KMS-11 (cell line): ENCODE measurements at regions not wholly inside any gene's neighbourhood (a gene's known extent, or its start where the extent isn't known, plus 50 kb on each side); places are given as distances from the start of the nearest gene placed in this dataset.

ENCODE experiments used
- H2AFZ ChIP-seq: fragments of 200-600 bp; sonication (generic); 2 replicates; pipeline ENCODE4 v1.6.1; 2016; ENCODE audit warnings: antibody characterized with exemption, mixed run types, low read depth
- H3K27ac ChIP-seq: fragments of 200-600 bp; sonication (generic); 2 replicates; pipeline ENCODE4 v1.6.1; 2016; ENCODE audit warnings: mild to moderate bottlenecking, mixed run types
- H3K27me3 ChIP-seq: fragments of 200-600 bp; sonication (generic); 2 replicates; pipeline ENCODE4 v1.6.1; 2017; ENCODE audit warnings: mild to moderate bottlenecking, low read depth, mixed run types, moderate library complexity; ENCODE audit not compliant: insufficient read depth
- H3K36me3 ChIP-seq: fragments of 200-600 bp; sonication (generic); 2 replicates; pipeline ENCODE4 v1.6.1; 2017; ENCODE audit warnings: mild to moderate bottlenecking, mixed run types; ENCODE audit not compliant: insufficient read depth
- H3K4me1 ChIP-seq: fragments of 200-600 bp; sonication (generic); 2 replicates; pipeline ENCODE4 v1.6.1; 2016; ENCODE audit warnings: mild to moderate bottlenecking, low read depth, mixed run types; ENCODE audit not compliant: poor library complexity, severe bottlenecking
- H3K4me2 ChIP-seq: fragments of 200-600 bp; sonication (generic); 2 replicates; pipeline ENCODE4 v1.7.0; 2016; ENCODE audit warnings: mild to moderate bottlenecking, mixed run types
- H3K4me3 ChIP-seq: fragments of 200-600 bp; sonication (generic); IDR thresholded peaks from 2 replicates; pipeline ENCODE4 v1.6.1; 2017; ENCODE audit warnings: low read depth, low read length, mixed read lengths; ENCODE audit not compliant: insufficient read depth
- H3K79me2 ChIP-seq: fragments of 200-600 bp; sonication (generic); 2 replicates; pipeline ENCODE4 v1.6.1; 2016; ENCODE audit warnings: low read depth, mixed run types; ENCODE audit not compliant: insufficient read depth
- H3K9ac ChIP-seq: fragments of 200-600 bp; sonication (generic); 2 replicates; pipeline ENCODE4 v1.6.1; 2016; ENCODE audit warnings: mild to moderate bottlenecking, mixed run types
- H4K20me1 ChIP-seq: fragments of 200-600 bp; sonication (generic); 2 replicates; pipeline ENCODE4 v1.6.1; 2016; ENCODE audit warnings: mild to moderate bottlenecking, mixed run types; ENCODE audit not compliant: insufficient read depth
- CTCF ChIP-seq: fragments of 200-600 bp; sonication (generic); conservative IDR thresholded peaks from 2 replicates; pipeline ENCODE4 v1.6.1; 2017; ENCODE audit warnings: low read depth, mild to moderate bottlenecking, antibody characterized with exemption, low read length, moderate library complexity, mixed read lengths

- no peak overlapping the region for H3K4me3 ChIP-seq
- no peak overlapping the region for H2AFZ ChIP-seq
- no peaks in the 10 kb centered on the region for H3K79me2 ChIP-seq
- no peak overlapping the region for H3K4me2 ChIP-seq
- no peaks in the 10 kb centered on the region for H3K27me3 ChIP-seq
- no peaks in the 10 kb centered on the region for H3K4me1 ChIP-seq
- no peak overlapping the region for H3K9ac ChIP-seq
- no peaks in the 10 kb centered on the region for H3K36me3 ChIP-seq
- no peak for TF ChIP-seq CTCF
- no peak overlapping the region for H3K27ac ChIP-seq
- H4K20me1 ChIP-seq: no peaks in the 10 kb centered on the region
These were observed 74.8 kb upstream of the HDAC9 start for GRCh38 chr7:18420748-18421147.

- H3K27me3 ChIP-seq: no peaks in the 10 kb centered on the region
- H3K4me3 ChIP-seq: no peak overlapping the region
- no peaks in the 10 kb centered on the region for H3K36me3 ChIP-seq
- no peaks in the 10 kb centered on the region for H3K79me2 ChIP-seq
- H2AFZ ChIP-seq: no peak overlapping the region
- no peak overlapping the region for H3K27ac ChIP-seq
- H4K20me1 ChIP-seq: no peaks in the 10 kb centered on the region
- H3K4me1 ChIP-seq: no peaks in the 10 kb centered on the region
- H3K4me2 ChIP-seq: no peak overlapping the region
- H3K9ac ChIP-seq: no peak overlapping the region
- TF ChIP-seq CTCF: no peak
These were observed 74.1 kb upstream of the HDAC9 start for GRCh38 chr7:18421297-18422002.

GRCh38 chr7:18425227-18425626 lies 70.3 kb upstream of the HDAC9 start:
- Histone ChIP-seq H4K20me1 (no peaks in the 10 kb centered on the region), H2AFZ (no peak overlapping the region), H3K36me3 (no peaks in the 10 kb centered on the region), H3K4me2 (no peak overlapping the region), H3K9ac (no peak overlapping the region), H3K4me1 (no peaks in the 10 kb centered on the region), H3K79me2 (no peaks in the 10 kb centered on the region), H3K4me3 (no peak overlapping the region), H3K27me3 (no peaks in the 10 kb centered on the region), H3K27ac (no peak overlapping the region)
- TF ChIP-seq CTCF: no peak

- no peaks in the 10 kb centered on the region for H3K4me1 ChIP-seq
- no peak overlapping the region for H3K4me3 ChIP-seq
- H3K4me2 ChIP-seq: no peak overlapping the region
- no peaks in the 10 kb centered on the region for H3K27me3 ChIP-seq
- H3K79me2 ChIP-seq: no peaks in the 10 kb centered on the region
- no peak overlapping the region for H2AFZ ChIP-seq
- no peak overlapping the region for H3K9ac ChIP-seq
- TF ChIP-seq CTCF: no peak
- H3K36me3 ChIP-seq: no peaks in the 10 kb centered on the region
- no peaks in the 10 kb centered on the region for H4K20me1 ChIP-seq
- no peak overlapping the region for H3K27ac ChIP-seq
These were observed 69.6 kb upstream of the HDAC9 start for GRCh38 chr7:18425838-18426445.
